Keratinocyte (primary cell): ENCODE measurements at regions not wholly inside any gene's neighbourhood (a gene's known extent, or its start where the extent isn't known, plus 50 kb on each side); places are given as distances from the start of the nearest gene placed in this dataset.

Experiments used
- DNase-seq: peaks from one replicate; pipeline ENCODE4 v3.0.0-alpha.2; 2011; ENCODE audit warnings: low read depth, missing footprints, low spot score
- FAIRE-seq: peaks from 2 replicates; lab custom pipeline; 2011; peaks lifted over from hg19 to GRCh38; lab: Jason Lieb, UNC
- H2AFZ ChIP-seq: 2 replicates; pipeline ENCODE4 v1.6.0; 2012; ENCODE audit warnings: low read length, control low read depth, inconsistent platforms; ENCODE audit not compliant: control insufficient read depth
- H3K27ac ChIP-seq: 2 replicates; pipeline ENCODE4 v1.5.1; 2011; ENCODE audit warnings: low read length; ENCODE audit not compliant: control insufficient read depth, insufficient read depth
- H3K27me3 ChIP-seq: 3 replicates; pipeline ENCODE4 v1.6.0; 2011; ENCODE audit warnings: low read length; ENCODE audit not compliant: control insufficient read depth, insufficient read depth; ENCODE audit errors: extremely low read depth
- H3K36me3 ChIP-seq, 2 experiments: 2 replicates in 1 of 2; 3 replicates in 1 of 2; pipeline ENCODE4 v1.5.1; 2011; ENCODE audit warnings: low read length in 2 of 2, mild to moderate bottlenecking in 1 of 2; ENCODE audit not compliant: control insufficient read depth in 2 of 2, insufficient read depth in 2 of 2; ENCODE audit errors: extremely low read depth in 1 of 2
- H3K4me1 ChIP-seq: 3 replicates; pipeline ENCODE4 v1.5.1; 2011; ENCODE audit warnings: low read length; ENCODE audit not compliant: control insufficient read depth, insufficient read depth; ENCODE audit errors: extremely low read depth
- H3K4me2 ChIP-seq: 3 replicates; pipeline ENCODE4 v1.6.0; 2011; ENCODE audit warnings: low read depth, low read length; ENCODE audit not compliant: control insufficient read depth, insufficient read depth; ENCODE audit errors: extremely low read depth
- H3K4me3 ChIP-seq, 3 experiments: fragments of 200-600 bp in 1 of 3; sonication (generic) in 1 of 3; 2 replicates in 2 of 3; 3 replicates in 1 of 3; pipeline ENCODE4 v1.5.1; 2011 to 2016; ENCODE audit warnings: low read length in 3 of 3, mild to moderate bottlenecking in 3 of 3, control low read depth in 2 of 3, inconsistent platforms in 1 of 3, low read depth in 1 of 3, mixed read lengths in 1 of 3, mixed run types in 1 of 3, moderate library complexity in 1 of 3; ENCODE audit not compliant: control insufficient read depth in 2 of 3, insufficient read depth in 2 of 3; ENCODE audit errors: extremely low read depth in 1 of 3
- H3K79me2 ChIP-seq: 2 replicates; pipeline ENCODE4 v1.6.0; 2012; ENCODE audit warnings: low read length; ENCODE audit not compliant: control insufficient read depth, insufficient read depth
- H3K9ac ChIP-seq: 3 replicates; pipeline ENCODE4 v1.6.0; 2011; ENCODE audit warnings: low read length; ENCODE audit not compliant: control insufficient read depth, insufficient read depth; ENCODE audit errors: extremely low read depth
- H3K9me1 ChIP-seq: 3 replicates; pipeline ENCODE4 v1.6.0; 2011; ENCODE audit warnings: low read length; ENCODE audit not compliant: control insufficient read depth, insufficient read depth; ENCODE audit errors: extremely low read depth
- H3K9me3 ChIP-seq: 2 replicates; pipeline ENCODE4 v1.5.1; 2012; ENCODE audit warnings: low read depth, low read length; ENCODE audit not compliant: control insufficient read depth
- H4K20me1 ChIP-seq: 3 replicates; pipeline ENCODE4 v1.6.0; 2011; ENCODE audit warnings: low read length; ENCODE audit not compliant: control insufficient read depth, insufficient read depth; ENCODE audit errors: extremely low read depth
- CTCF ChIP-seq, 3 experiments: IDR thresholded peaks in 1 of 3; conservative IDR thresholded peaks in 1 of 3; optimal IDR thresholded peaks in 1 of 3; 2 replicates in 2 of 3; 3 replicates in 1 of 3; pipeline versions ENCODE3 to v1.5.1; 2011; ENCODE audit warnings: low read length in 3 of 3, mild to moderate bottlenecking in 3 of 3, moderate library complexity in 2 of 3, control low read depth in 1 of 3, inconsistent platforms in 1 of 3; ENCODE audit not compliant: insufficient read depth in 2 of 3; ENCODE audit errors: extremely low read depth in 1 of 3
- EZH2 ChIP-seq: IDR thresholded peaks from one replicate; pipeline ENCODE4 v1.6.1; 2012; ENCODE audit warnings: inconsistent platforms, mild to moderate bottlenecking, low read length, moderate library complexity
- dilution Hi-C: fragments of 300-500 bp; cut with MboI; formaldehyde crosslinking; loops from one replicate; pipeline ENCODE4 v1.7.0; 2020; ENCODE audit warnings: low sequenced_read_pairs; ENCODE audit not compliant: extremely low pct_ligation_motif_present

GRCh38 chr4:53711926-53712325 lies 120.6 kb upstream of the LNX1 start:
- FAIRE-seq, result no peak

DNA sequence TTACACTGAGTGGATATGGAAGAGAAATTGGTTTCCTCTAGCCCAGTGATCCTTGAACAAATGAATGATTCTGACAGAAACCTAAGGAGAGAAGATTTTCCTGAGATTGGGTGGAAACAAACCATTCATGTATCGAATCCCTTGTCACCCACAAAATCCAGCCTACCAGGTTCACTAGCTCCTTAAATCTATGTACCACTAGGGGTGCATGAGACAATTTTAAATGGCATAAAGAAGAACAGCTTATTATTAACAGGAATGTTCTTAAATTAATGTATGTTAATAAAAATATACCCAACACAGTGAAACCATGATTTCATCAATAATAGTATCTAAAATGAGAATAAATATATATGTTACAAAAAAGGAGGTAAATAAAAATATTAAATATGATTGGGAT lies 118.4 kb upstream of the LNX1 start:
- TF ChIP-seq CTCF (optimal IDR thresholded peaks at IDR 0.05 in 1 of 3, IDR thresholded peaks at IDR 0.05 in 1 of 3, conservative IDR thresholded peaks at IDR 0.05 in 1 of 3; ENCODE audit: extremely low read depth in 1 of 3, insufficient read depth in 2 of 3, low read length in 3 of 3) (no peak), EZH2 (no peak)
- dilution Hi-C loops, result no loop called here

More at GRCh38 chr4:53711926-53712325, 120.6 kb upstream of the LNX1 start:
- TF ChIP-seq CTCF (optimal IDR thresholded peaks at IDR 0.05 in 1 of 3, IDR thresholded peaks at IDR 0.05 in 1 of 3, conservative IDR thresholded peaks at IDR 0.05 in 1 of 3; ENCODE audit: extremely low read depth in 1 of 3, insufficient read depth in 2 of 3, low read length in 3 of 3) (no peak), EZH2 (no peak)
- H3K36me3 ChIP-seq, result no peaks in the 10 kb centered on the region
- dilution Hi-C loops, result no loop called here
- no peaks in the 10 kb centered on the region for H3K9me1 ChIP-seq
- no peaks in the 10 kb centered on the region for H3K79me2 ChIP-seq
- no peak overlapping the region for H2AFZ ChIP-seq
- no peak overlapping the region for H3K27ac ChIP-seq
- no peaks in the 10 kb centered on the region for H3K4me1 ChIP-seq
- no peaks in the 10 kb centered on the region for H3K9me3 ChIP-seq
- no peaks in the 10 kb centered on the region for H4K20me1 ChIP-seq
- H3K27me3 ChIP-seq, result no peaks in the 10 kb centered on the region
- no peak overlapping the region for H3K9ac ChIP-seq
- no peak overlapping the region for H3K4me3 ChIP-seq
- no peak for DNase-seq
- H3K4me2 ChIP-seq, result no peak overlapping the region

More for the DNA sequence above, 118.4 kb upstream of the LNX1 start:
- no peaks in the 10 kb centered on the region for H3K9me3 ChIP-seq
- H3K4me2 ChIP-seq, result no peak overlapping the region
- H3K36me3 ChIP-seq, result no peaks in the 10 kb centered on the region
- H2AFZ ChIP-seq, result no peak overlapping the region
- no peak for DNase-seq
- no peak overlapping the region for H3K27ac ChIP-seq
- H3K4me1 ChIP-seq, result no peaks in the 10 kb centered on the region
- H3K9me1 ChIP-seq, result no peaks in the 10 kb centered on the region
- H3K9ac ChIP-seq, result no peak overlapping the region
- no peaks in the 10 kb centered on the region for H3K27me3 ChIP-seq
- no peaks in the 10 kb centered on the region for H3K79me2 ChIP-seq
- no peak overlapping the region for H3K4me3 ChIP-seq
- no peak for FAIRE-seq
- no peaks in the 10 kb centered on the region for H4K20me1 ChIP-seq
